HG02885 (cell line): ENCODE measurements at regions not wholly inside any gene's neighbourhood (a gene's known extent, or its start where the extent isn't known, plus 50 kb on each side); places are given as distances from the start of the nearest gene placed in this dataset.
A peak's percentile ranks its signal among the peaks of the same experiment; 100 is the strongest.
"Not testable (repeated sequence)": the region's sequence is repeated elsewhere in the genome, so short reads cannot be mapped to it uniquely, and the experiment has no call there.

Source experiments
- ATAC-seq: cut with Tn5 transposase; IDR thresholded peaks from one replicate; pipeline ENCODE4 v1.9.1; 2021; ENCODE audit warnings: mild to moderate bottlenecking; ENCODE audit not compliant: unreplicated experiment, poor library complexity

GRCh38 chr5:1640421-1640881 is 116.7 kb upstream of the LPCAT1 start:
- no peak for ATAC-seq

- no peak for ATAC-seq
These were observed 116.0 kb upstream of the LPCAT1 start for GRCh38 chr5:1639757-1640156.

- no peak for ATAC-seq
These were observed 115.1 kb upstream of the LPCAT1 start for GRCh38 chr5:1638658-1639400.

DNA sequence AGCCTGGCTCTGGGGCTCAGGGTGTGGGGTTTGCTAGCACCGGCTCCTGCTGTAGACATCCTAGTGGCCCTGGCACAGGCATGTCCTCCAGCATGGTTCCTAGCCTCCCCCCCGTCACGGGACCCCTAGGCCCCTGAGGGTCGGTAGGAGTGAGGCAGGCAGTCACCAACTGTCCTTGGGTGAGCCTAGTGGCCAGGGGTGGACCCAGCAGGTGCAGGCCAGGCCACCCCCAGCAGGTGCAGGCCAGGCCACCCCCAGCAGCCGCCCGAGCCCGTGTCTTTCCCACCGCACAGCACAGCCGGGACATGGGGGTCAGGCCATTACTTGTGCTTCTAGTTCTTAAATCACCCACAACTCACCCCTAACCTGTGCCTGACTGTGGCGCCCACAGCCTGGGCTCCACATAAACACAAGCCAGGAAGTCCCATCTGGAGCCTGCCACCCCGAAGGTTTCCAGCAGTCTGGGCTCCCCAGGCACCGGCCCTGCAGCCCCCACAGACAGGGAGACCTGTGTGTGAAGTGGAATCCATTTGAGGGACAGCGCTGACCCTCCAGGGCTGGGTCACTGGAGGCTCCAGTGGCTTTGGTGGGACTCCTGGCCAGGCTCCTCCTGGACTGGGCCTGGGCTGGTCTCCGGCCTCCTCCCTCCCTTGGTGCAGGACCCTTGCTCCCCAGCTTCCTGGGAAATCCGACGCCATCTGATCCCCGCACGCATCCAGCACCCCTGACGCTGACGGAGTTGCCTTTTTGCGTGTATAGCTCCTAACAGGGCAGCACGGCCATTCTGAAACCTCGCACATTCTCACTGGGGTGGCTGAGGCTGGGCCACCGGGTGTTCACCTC is 114.1 kb upstream of the LPCAT1 start:
- no peak for ATAC-seq

- ATAC-seq: no peak
These were observed 113.3 kb upstream of the LPCAT1 start for GRCh38 chr5:1636981-1637638.

DNA sequence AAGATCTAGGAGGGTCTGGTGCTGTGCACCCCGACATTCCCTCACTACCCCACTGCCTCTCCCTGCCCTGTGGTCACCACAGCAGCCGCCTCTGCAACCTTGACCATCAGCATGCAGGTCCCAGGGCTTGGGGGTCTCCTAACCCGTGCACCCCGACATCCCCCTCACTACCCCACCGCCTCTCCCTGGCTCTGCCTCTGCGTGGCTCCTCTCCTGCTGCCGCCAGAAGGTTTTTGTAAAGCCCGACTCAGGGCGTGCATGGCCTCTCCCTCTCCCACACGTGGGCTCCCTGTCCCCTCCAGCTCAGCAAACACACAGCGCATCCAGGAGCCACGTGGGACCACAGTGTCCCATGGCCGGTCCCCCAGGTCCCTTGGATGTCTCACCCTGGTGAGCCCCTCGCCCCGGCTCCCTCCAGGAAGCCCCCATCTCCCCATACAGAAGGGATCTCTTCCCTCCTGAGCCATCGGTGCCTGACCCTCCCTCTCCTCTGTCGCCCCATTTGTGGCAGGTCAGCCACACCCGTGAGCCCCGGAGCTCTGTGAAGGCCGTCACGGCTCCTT is 112.5 kb upstream of the LPCAT1 start:
- not testable (repeated sequence) for ATAC-seq

- ATAC-seq: not testable (repeated sequence)
These were observed 111.7 kb upstream of the LPCAT1 start for GRCh38 chr5:1635477-1635876.

GRCh38 chr5:1634337-1634661 is 110.5 kb upstream of the LPCAT1 start:
- ATAC-seq: no peak

DNA sequence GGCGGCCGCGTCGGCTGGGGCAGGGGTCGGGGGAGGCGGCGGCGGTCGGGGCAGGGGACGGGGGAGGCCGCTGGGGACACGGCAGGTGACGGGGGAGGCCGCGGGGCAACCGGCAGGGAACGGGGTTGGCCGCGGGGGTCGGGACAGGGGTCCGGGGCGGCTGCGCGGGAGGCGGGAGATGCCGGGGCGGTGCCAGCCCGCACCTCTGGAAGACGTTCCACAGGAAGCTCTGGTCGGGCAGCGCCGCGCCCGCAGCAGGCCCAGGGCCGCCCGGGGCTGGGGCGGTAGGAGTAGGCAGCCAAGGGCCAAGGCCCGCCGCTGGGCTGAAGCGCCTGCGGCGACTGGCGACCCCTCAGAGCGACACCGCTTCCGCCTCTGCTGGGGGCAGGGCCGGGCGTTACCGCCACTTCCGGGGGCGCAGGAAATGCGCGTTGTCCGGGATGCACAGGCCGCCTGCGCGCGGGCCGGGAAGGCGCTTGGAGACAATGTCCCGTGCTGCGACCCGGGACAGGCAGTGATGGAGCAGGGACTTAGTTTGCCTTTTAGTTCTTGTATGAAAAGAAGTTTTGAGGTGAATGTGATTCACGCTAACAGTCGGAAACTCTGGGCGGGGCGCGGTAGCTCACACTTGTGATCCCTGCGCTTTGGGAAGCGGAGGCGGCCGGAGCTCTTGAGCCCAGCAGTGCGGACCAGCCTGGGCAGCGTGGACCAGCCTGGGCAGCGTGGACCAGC is 110.0 kb upstream of the LPCAT1 start:
- peak; percentile 96 for ATAC-seq

DNA sequence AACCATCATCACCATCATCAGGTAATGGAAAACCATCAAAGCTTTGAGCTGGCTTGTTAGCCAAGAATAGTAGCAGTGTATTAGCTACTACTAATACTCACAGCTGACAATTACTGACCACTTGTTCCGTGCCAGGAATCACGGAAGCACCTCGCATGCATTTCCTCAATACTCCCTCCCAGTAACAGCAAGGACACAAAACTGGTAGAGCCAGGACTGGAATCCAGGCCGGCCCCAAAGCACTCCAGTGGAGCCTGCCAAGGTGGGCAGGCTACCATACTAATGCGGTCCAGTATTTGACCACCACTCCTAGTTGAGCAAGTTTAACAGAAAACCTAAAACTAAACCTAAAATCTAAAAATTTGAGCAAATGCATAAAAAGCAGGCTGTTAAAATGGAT is 107.2 kb upstream of the LPCAT1 start:
- not testable (repeated sequence) for ATAC-seq

- ATAC-seq: not testable (repeated sequence)
These were observed 102.6 kb upstream of the LPCAT1 start for GRCh38 chr5:1626397-1626796.

DNA sequence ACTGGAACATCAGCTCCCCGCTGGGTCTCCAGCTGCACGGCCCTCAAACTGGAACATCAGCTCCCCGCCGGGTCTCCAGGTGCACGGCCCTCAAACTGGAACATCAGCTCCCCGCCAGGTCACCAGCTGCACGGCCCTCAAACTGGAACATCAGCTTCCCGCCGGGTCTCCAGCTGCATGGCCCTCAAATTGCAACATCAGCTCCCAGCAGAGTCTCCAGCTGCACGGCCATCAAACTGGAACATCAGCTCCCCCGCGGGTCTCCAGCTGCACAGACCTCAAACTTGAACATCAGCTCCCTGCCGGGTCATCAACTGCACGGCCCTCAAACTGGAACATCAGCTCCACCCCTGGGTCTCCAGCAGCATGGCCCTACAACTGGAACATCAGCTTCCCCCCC is 95.8 kb upstream of the LPCAT1 start:
- not testable (repeated sequence) for ATAC-seq

DNA sequence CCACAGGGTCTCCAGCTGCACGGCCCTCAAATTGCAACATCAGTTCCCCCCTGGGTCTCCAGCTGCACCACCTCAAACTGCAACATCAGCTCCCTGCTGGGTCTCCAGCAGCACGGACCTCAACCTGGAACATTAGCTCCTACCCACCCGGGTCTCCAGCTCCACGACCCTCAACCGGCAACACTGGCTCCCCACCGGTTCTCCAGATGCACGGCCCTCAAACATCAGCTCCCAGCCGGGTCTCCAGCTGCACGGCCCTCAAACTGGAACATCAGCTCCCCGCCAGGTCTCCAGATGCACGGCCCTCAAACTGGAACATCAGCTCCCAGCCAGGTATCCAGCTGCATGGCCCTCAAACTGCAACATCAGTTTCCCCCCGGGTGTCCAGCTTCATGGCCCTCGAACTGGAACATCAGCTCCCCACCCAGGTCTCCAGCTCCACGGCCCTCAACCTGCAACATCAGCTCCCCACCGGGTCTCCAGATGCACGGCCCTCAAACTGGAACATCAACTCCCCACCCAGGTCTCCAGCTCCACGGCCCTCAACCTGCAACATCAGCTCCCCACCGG is 94.6 kb upstream of the LPCAT1 start:
- ATAC-seq: not testable (repeated sequence)

DNA sequence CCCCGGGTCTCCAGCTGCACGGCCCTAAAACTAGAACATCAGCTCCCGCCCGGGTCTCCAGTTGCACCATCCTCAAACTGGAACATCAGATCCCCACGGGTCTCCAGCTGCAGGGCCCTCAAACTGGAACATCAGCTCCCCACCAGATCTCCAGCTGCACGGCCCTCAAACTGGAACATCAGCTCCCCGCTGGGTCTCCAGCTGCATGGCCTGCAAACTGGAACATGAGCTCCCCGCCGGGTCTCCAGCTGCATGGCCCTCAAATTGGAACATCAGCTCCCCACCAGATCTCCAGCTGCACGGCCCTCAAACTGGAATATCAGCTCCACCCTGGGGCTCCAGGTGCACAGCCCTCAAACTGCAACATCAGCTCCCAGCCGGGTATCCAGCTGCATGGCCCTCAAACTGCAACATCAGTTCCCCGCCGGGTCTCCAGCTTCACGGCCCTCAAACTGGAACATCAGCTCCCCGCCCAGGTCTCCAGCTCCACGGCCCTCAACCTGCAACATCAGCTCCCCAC is 93.5 kb upstream of the LPCAT1 start:
- ATAC-seq: not testable (repeated sequence)

GRCh38 chr5:1613515-1613914 is 89.8 kb upstream of the LPCAT1 start:
- ATAC-seq: not testable (repeated sequence)

DNA sequence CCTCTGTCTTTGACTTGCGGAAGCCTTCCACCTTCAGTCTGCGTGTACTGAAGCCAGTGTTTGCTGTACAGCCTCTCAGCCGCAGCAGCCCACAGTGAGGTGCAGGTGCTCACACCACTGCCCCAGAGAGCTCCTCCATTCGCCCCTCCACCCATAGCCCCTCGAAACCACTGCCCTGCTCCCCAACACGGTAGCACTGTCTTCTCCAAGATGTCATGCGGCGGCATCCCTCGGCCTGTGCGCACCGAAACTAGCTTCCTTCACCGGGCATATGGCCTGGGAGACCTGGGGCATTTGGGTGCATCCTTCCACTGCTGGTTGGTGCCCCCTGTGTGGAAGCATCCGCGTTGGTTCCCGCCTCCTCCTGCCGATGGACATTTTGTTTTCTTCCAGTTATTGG is 86.8 kb upstream of the LPCAT1 start:
- not testable (repeated sequence) for ATAC-seq

DNA sequence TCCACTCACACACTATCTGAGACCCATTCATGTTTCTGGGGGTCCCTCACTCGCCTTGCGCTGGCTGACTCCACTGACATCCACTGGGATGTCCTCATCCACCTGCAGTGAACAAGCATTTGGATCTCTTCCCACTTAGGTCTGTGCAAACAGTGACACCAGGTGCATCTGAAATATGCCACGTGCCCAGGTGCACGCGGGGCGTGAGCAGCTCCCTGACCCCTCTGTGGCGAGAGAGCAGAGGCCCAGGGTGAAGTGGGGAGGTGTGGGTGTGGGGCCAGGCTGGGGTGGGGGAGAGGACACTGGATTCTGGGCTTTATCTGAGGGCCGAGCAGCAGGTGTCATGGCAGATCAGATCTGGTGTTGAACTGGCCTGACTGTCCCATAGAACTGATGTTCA is 85.4 kb upstream of the LPCAT1 start:
- ATAC-seq: not testable (repeated sequence)

DNA sequence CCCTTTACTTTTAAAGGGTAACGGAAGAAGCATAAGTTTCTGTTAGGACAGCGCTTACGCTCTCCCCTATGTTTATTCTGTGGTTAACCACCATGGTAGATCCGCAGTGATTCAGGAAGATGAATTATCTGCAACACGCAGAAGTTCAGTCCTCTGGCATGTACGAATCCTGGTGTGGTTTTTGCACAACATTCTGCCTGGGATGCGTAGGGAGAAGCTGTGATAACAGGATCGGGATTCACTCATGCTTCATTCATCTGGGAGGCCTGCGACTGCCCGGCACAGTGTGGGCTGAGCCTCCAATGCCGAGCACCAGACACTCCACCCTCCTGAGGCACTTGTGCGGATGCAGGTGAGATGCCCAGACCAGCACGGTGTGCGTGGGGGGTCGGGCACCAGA is 84.6 kb upstream of the LPCAT1 start:
- ATAC-seq: not testable (repeated sequence)

DNA sequence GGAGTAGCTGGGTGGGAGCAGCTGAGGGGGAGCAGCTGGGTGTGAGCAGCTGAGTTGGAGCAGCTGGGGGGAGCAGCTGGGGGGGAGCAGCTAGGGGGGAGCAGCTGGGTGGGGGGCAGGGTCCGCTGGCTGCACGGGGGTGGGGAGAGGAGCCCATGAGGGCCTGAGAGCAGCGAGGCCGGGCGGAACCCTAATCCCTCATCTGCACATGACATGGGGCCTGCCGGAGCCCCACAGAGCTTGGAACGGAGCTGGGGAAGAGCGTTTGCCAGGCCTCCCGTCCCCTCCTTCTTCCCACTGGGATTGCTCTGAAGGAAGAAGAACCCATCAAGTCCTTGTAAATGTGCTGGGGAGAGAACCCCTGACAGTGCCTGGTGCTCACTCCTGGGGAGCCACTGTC is 83.2 kb upstream of the LPCAT1 start:
- not testable (repeated sequence) for ATAC-seq
